22Rv1 (cell line): ENCODE measurements at regions not wholly inside any gene's neighbourhood (a gene's known extent, or its start where the extent isn't known, plus 50 kb on each side); places are given as distances from the start of the nearest gene placed in this dataset.
A peak's percentile ranks its signal among the peaks of the same experiment; 100 is the strongest.
"Not testable (repeated sequence)": the region's sequence is repeated elsewhere in the genome, so short reads cannot be mapped to it uniquely, and the experiment has no call there.

Source experiments
- H3K27ac ChIP-seq: fragments of 450-650 bp; 2 replicates; pipeline ENCODE4 v1.5.1; 2017
- CTCF ChIP-seq: fragments of 450-650 bp; IDR thresholded peaks from 2 replicates; pipeline ENCODE4 v1.5.1; 2017; ENCODE audit warnings: mild to moderate bottlenecking
- ZFX ChIP-seq: fragments of 450-650 bp; IDR thresholded peaks from 2 replicates; pipeline ENCODE4 v1.6.1; 2017; ENCODE audit warnings: antibody characterized with exemption, borderline replicate concordance

- H3K27ac ChIP-seq: no peak overlapping the region
- TF ChIP-seq ZFX (no peak), CTCF (no peak)
Observed at GRCh38 chr6:82780334-82780733, 285.3 kb downstream of the UBE3D start.

- TF ChIP-seq ZFX: no peak
- no peak for TF ChIP-seq CTCF
- H3K27ac ChIP-seq: no peak overlapping the region
Observed at GRCh38 chr6:82781620-82782204, 283.9 kb downstream of the UBE3D start.

GRCh38 chr6:82783587-82784236, 281.9 kb downstream of the UBE3D start:
- TF ChIP-seq ZFX (no peak), CTCF (0 out of 2 replicates have a peak, but pooled peaks have one; percentile 8)

GRCh38 chr6:82785206-82785605, 280.4 kb downstream of the UBE3D start:
- H3K27ac ChIP-seq: no peak overlapping the region
- TF ChIP-seq CTCF (no peak), ZFX (no peak)

More at GRCh38 chr6:82783587-82784236, 281.9 kb downstream of the UBE3D start:
- H3K27ac ChIP-seq: no peak overlapping the region

- no peak overlapping the region for H3K27ac ChIP-seq
- TF ChIP-seq ZFX: no peak
- no peak for TF ChIP-seq CTCF
Observed at GRCh38 chr6:82786248-82786647, 279.4 kb downstream of the UBE3D start.

GRCh38 chr6:82795940-82796339, 269.7 kb downstream of the UBE3D start:
- TF ChIP-seq CTCF: no peak
- no peak for TF ChIP-seq ZFX
- no peak overlapping the region for H3K27ac ChIP-seq

- H3K27ac ChIP-seq: no peak overlapping the region
- TF ChIP-seq ZFX (no peak), CTCF (no peak)
Observed at GRCh38 chr6:82801083-82801482, 264.6 kb downstream of the UBE3D start.

GRCh38 chr6:82816243-82816642, 249.4 kb downstream of the UBE3D start:
- not testable (repeated sequence) for H3K27ac ChIP-seq
